Activated CD8-positive, alpha-beta memory T cell treated with anti-CD3 and anti-CD28 coated beads, Interleukin-2, amount 10 ng/mL, durations not matched to agents 7 days and 5 days (primary cell): ENCODE measurements at regions not wholly inside any gene's neighbourhood (a gene's known extent, or its start where the extent isn't known, plus 50 kb on each side); places are given as distances from the start of the nearest gene placed in this dataset.

Experiments
- ATAC-seq: fragments of 150-1000 bp; cut with Tn5 transposase; one replicate; pipeline ENCODE4 v1.10.0; 2021; ENCODE audit warnings: moderate library complexity
- CTCF ChIA-PET: fragments of 350-600 bp; sonication (Branson Sonifier 250); formaldehyde crosslinking; loops from one replicate; lab custom pipeline; 2021; ENCODE audit warnings: antibody characterized with exemption; lab: Charles Lee
- DNase-seq: peaks from one replicate; pipeline ENCODE4 v3.0.0-alpha.2; 2020
- H3K27ac Mint-ChIP-seq: one replicate; pipeline ENCODE4 v1.8.0; 2021; ENCODE audit warnings: mild to moderate bottlenecking, mixed read lengths
- H3K27me3 Mint-ChIP-seq: one replicate; pipeline ENCODE4 v1.8.0; 2021; ENCODE audit warnings: mixed read lengths
- H3K36me3 Mint-ChIP-seq: one replicate; pipeline ENCODE4 v1.8.0; 2021; ENCODE audit warnings: mild to moderate bottlenecking, mixed read lengths
- H3K4me1 Mint-ChIP-seq: one replicate; pipeline ENCODE4 v1.8.0; 2021; ENCODE audit warnings: mixed read lengths
- H3K4me3 Mint-ChIP-seq: one replicate; pipeline ENCODE4 v1.8.0; 2021; ENCODE audit warnings: mild to moderate bottlenecking, moderate library complexity, mixed read lengths
- H3K9me3 Mint-ChIP-seq: one replicate; pipeline ENCODE4 v1.8.0; 2022; ENCODE audit warnings: low read depth, mixed read lengths

GRCh38 chr18:77879829-77880228 is 630.2 kb downstream of the GALR1 start:
- Mint-ChIP-seq H3K27me3 (peaks cover 2% of the 10 kb centered on the region), H3K9me3 (no peaks in the 10 kb centered on the region), H3K36me3 (no peaks in the 10 kb centered on the region), H3K27ac (no peak overlapping the region), H3K4me3 (no peak overlapping the region), H3K4me1 (no peaks in the 10 kb centered on the region)
- ATAC-seq (no peak), DNase-seq (no peak)
- CTCF ChIA-PET: no interaction called here

DNA sequence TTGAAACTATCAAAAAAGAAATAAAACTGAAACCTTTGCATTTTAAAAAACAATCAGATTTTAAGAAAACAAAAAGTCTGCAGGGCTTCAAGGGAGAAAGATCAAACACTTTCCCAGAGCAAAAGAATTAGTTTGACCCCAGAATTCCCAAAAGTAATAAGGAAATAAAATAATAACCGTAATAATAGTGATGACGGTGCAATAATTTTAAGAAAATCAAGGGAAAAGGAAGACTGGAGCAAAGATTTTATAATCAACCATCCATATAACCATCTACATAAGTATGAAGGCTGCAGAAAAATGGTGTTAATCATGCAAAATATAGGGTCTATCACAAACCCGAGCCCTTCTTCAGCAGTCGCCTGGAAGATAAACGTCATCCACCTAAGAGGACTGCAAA is 634.8 kb downstream of the GALR1 start:
- no peak for ATAC-seq
- no peak for DNase-seq
- Mint-ChIP-seq H3K27ac (no peak overlapping the region), H3K9me3 (no peaks in the 10 kb centered on the region), H3K4me1 (no peaks in the 10 kb centered on the region), H3K4me3 (no peak overlapping the region), H3K27me3 (peaks cover 2% of the 10 kb centered on the region), H3K36me3 (no peaks in the 10 kb centered on the region)
- CTCF ChIA-PET: no interaction called here

- peaks cover 24% of the 10 kb centered on the region for H3K27me3 Mint-ChIP-seq
- H3K36me3 Mint-ChIP-seq: no peaks in the 10 kb centered on the region
- ATAC-seq: no peak
- no peak overlapping the region for H3K27ac Mint-ChIP-seq
- CTCF ChIA-PET: no interaction called here
- H3K4me3 Mint-ChIP-seq: no peak overlapping the region
- H3K4me1 Mint-ChIP-seq: no peaks in the 10 kb centered on the region
- H3K9me3 Mint-ChIP-seq: no peaks in the 10 kb centered on the region
- no peak for DNase-seq
Observed at GRCh38 chr18:77894060-77894459, 644.4 kb downstream of the GALR1 start.

DNA sequence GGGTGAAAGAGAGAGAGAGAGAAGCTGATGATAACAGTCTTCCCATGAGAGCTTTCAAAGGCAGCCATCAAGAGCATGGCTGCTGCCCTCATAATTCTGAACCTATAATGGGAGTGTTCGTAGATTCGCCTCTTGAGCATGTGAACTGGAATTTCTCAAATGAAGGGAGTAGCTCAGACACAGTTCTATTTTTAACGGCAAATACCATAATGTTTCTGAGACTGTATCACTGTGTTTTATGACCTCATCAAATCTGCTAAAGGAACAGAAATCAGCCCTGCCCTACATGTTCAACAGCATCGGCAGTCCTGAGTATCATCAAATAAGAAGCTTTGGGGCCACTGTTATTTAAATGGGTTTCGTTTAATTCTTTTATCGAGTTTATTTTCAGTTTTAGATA is 645.6 kb downstream of the GALR1 start:
- Mint-ChIP-seq H3K4me1 (peaks cover 5% of the 10 kb centered on the region), H3K27me3 (peaks cover 30% of the 10 kb centered on the region), H3K36me3 (no peaks in the 10 kb centered on the region), H3K4me3 (no peak overlapping the region), H3K27ac (no peak overlapping the region), H3K9me3 (no peaks in the 10 kb centered on the region)
- no peak for DNase-seq
- CTCF ChIA-PET: no interaction called here
- no peak for ATAC-seq

GRCh38 chr18:77896586-77897252 is 647.1 kb downstream of the GALR1 start:
- no peak overlapping the region for H3K27ac Mint-ChIP-seq
- H3K36me3 Mint-ChIP-seq: no peaks in the 10 kb centered on the region
- ATAC-seq: no peak
- peaks cover 30% of the 10 kb centered on the region for H3K27me3 Mint-ChIP-seq
- peaks cover 5% of the 10 kb centered on the region for H3K4me1 Mint-ChIP-seq
- H3K9me3 Mint-ChIP-seq: no peaks in the 10 kb centered on the region
- no peak overlapping the region for H3K4me3 Mint-ChIP-seq
- DNase-seq: no peak
- CTCF ChIA-PET: no interaction called here

DNA sequence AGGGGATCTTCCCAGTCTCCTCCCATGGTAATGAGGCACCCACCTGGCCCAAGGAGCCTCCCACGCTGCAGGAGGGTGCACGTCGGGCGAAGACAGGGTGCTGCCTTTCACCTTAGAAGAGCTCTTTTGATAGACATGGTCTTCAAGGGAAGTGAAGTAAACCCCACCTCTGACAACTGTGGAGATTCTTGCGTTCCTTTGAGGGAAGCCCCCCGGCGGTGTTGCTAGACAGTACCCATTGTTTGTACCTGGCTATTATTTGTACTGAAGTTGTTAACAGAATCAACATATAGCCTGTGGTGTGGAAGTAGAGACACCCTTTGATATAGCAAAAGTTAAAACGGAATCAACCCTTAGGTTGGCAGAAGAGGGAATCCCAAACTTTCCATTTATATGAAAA is 648.0 kb downstream of the GALR1 start:
- CTCF ChIA-PET: no interaction called here
- Mint-ChIP-seq H3K36me3 (no peaks in the 10 kb centered on the region), H3K4me3 (no peak overlapping the region), H3K27ac (no peak overlapping the region), H3K27me3 (peaks cover 30% of the 10 kb centered on the region), H3K4me1 (peaks cover 5% of the 10 kb centered on the region), H3K9me3 (no peaks in the 10 kb centered on the region)
- no peak for ATAC-seq
- no peak for DNase-seq

DNA sequence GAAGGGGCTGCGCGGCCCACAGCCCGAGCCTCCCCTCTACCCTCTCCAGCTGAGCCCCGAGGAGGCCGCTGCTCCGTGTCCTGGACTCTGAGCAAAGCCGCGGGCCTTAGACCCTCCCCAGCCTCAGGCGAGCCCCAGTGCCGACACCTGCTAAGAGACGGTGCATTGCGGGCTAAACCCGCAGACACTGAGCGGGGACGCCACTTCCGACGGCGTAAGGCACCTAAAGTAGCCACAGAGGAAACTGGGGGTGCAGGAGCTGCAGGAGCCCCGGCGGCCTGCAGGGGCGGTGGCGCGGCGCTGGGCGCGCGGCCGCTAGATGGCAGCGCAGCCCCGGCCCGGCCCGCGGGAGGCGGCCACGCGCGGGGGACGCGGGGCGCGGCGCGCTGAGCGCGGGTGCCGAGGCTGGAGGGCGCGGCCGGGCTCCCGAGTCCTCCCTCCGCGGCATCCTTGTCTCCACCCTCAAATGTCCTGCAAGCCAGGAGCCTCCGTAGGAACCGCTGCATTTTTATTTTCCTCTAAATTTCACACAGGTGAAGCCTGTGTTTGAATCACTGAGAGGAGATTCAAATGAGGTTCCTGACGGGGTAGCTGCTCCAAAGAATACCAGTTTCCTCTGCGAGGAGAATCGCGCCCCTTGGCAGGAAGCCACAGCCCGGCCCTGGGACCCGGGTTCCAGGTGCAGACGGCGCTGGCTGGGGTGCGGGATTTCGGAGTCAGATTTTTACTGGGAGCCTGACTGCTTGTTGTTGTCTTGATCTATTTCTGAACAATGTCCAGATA is 650.5 kb downstream of the GALR1 start:
- ATAC-seq (peak; percentile 99), DNase-seq (peak; percentile 75)
- H3K4me1 Mint-ChIP-seq: peaks cover 5% of the 10 kb centered on the region
- no peak overlapping the region for H3K27ac Mint-ChIP-seq
- no peak overlapping the region for H3K4me3 Mint-ChIP-seq
- H3K36me3 Mint-ChIP-seq: no peaks in the 10 kb centered on the region
- H3K9me3 Mint-ChIP-seq: no peaks in the 10 kb centered on the region
- CTCF ChIA-PET: interaction anchor here (0.8 to 1.5 kb wide), 5 partner anchors 8 to 1082 kb away, joined by 3 to 5 read pairs (median 4); no protein-coding TSS in a partner anchor
- H3K27me3 Mint-ChIP-seq: peaks cover 25% of the 10 kb centered on the region

- no peaks in the 10 kb centered on the region for H3K27me3 Mint-ChIP-seq
- H3K27ac Mint-ChIP-seq: no peak overlapping the region
- DNase-seq (no peak), ATAC-seq (no peak)
- H3K36me3 Mint-ChIP-seq: no peaks in the 10 kb centered on the region
- peaks cover under 1% of the 10 kb centered on the region for H3K4me1 Mint-ChIP-seq
- H3K9me3 Mint-ChIP-seq: no peaks in the 10 kb centered on the region
- CTCF ChIA-PET: no interaction called here
- H3K4me3 Mint-ChIP-seq: no peak overlapping the region
Observed at GRCh38 chr18:77905011-77905410, 655.4 kb downstream of the GALR1 start.

DNA sequence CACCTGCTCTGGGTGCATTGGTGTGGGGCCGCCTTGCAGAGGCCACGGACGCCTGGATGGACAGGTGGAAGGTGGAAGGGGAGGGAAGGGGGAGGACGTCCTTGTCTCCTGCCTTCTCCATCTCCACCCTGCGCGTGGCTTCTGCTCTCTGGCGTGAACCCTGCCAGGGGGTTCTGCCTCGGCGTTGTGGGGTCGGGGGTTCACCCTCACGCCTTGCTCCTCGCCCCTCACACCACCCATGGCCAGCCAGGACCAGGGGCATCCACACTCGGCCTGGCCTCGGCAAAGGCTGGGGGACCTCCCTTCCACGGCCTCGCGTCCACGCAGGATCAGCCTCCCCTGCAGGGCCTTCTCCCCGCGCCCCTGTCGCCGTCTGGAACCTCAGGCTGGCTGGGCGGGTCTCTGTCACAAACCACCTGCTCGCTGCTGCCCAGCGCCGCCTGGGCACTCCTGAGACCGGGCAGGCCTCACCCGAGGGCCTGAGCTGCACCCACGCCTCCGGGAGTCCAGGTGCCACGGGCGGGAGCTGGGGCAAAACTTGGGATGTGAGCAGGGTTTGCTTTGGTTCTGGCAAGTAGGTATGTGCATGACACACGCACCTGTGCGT is 655.9 kb downstream of the GALR1 start:
- no peak overlapping the region for H3K27ac Mint-ChIP-seq
- no peak for DNase-seq
- H3K4me1 Mint-ChIP-seq: no peaks in the 10 kb centered on the region
- ATAC-seq: no peak
- no peaks in the 10 kb centered on the region for H3K36me3 Mint-ChIP-seq
- CTCF ChIA-PET: no interaction called here
- H3K9me3 Mint-ChIP-seq: no peaks in the 10 kb centered on the region
- no peaks in the 10 kb centered on the region for H3K27me3 Mint-ChIP-seq
- no peak overlapping the region for H3K4me3 Mint-ChIP-seq

- no peak for DNase-seq
- Mint-ChIP-seq H3K27ac (no peak overlapping the region), H3K4me1 (no peaks in the 10 kb centered on the region), H3K4me3 (no peak overlapping the region), H3K9me3 (no peaks in the 10 kb centered on the region), H3K36me3 (no peaks in the 10 kb centered on the region), H3K27me3 (no peaks in the 10 kb centered on the region)
- CTCF ChIA-PET: no interaction called here
- no peak for ATAC-seq
Observed at GRCh38 chr18:77906103-77906892, 656.6 kb downstream of the GALR1 start.

GRCh38 chr18:77910347-77910746 is 660.7 kb downstream of the GALR1 start:
- no peaks in the 10 kb centered on the region for H3K9me3 Mint-ChIP-seq
- H3K27me3 Mint-ChIP-seq: no peaks in the 10 kb centered on the region
- H3K4me3 Mint-ChIP-seq: no peak overlapping the region
- CTCF ChIA-PET: no interaction called here
- H3K4me1 Mint-ChIP-seq: no peaks in the 10 kb centered on the region
- DNase-seq: no peak
- no peak for ATAC-seq
- no peak overlapping the region for H3K27ac Mint-ChIP-seq
- H3K36me3 Mint-ChIP-seq: no peaks in the 10 kb centered on the region

DNA sequence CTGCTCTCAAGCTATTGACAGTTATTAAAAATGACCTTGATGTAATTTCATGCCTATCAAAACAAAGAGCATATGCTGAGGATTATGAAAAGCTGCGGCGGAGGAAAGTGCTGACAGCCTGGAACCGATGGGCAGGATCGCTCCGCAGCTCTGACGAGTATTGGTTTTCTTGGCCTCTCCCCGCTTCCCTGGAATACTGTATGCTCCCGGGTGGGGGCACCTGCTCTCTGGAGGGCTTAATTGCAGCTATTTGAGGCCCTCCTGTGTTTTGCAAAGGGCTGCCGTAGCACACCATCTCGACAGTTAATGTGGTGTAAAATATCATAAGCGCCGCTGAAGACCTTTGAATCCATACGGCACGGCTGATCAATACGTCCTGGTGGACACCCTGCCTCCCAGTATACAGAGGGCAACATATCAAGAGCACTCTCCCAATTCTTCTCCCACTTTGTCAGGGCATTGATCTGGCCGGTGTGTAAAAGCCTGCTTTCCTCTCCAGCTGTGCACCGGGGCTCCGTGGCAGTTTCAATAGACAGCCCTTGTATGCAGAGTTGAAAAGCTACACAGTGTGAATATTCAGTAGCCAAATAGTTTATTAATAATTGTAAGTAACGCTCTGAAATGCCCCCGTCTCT is 662.4 kb downstream of the GALR1 start:
- Mint-ChIP-seq H3K4me1 (no peaks in the 10 kb centered on the region), H3K4me3 (no peak overlapping the region), H3K36me3 (no peaks in the 10 kb centered on the region), H3K27ac (no peak overlapping the region), H3K9me3 (no peaks in the 10 kb centered on the region), H3K27me3 (no peaks in the 10 kb centered on the region)
- CTCF ChIA-PET: no interaction called here
- no peak for ATAC-seq
- no peak for DNase-seq

DNA sequence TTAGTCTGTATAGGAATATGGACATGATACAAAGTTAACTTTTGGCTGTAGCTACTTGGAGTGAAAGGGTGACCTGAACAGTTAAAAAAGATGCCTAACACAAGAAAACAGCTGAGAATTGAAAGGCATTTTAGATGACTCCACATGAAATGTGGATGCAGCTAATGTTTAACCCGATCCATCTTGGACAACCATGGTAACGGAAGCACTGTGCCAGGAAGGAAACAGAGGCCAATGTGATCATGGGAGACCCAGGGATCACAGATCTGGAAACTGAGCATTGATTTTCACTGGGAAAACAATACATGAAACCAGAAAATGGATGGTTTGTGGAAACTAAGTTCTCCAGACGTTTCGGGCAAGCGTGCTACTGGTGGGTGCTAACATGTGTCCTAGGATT is 669.1 kb downstream of the GALR1 start:
- CTCF ChIA-PET: interaction anchor here (0.6 kb wide), 1 partner anchor 1451 kb away, joined by 3 read pairs; no protein-coding TSS in a partner anchor

More for the DNA sequence above, 669.1 kb downstream of the GALR1 start:
- no peak overlapping the region for H3K27ac Mint-ChIP-seq
- no peaks in the 10 kb centered on the region for H3K4me1 Mint-ChIP-seq
- no peaks in the 10 kb centered on the region for H3K9me3 Mint-ChIP-seq
- no peaks in the 10 kb centered on the region for H3K27me3 Mint-ChIP-seq
- DNase-seq: no peak
- no peak for ATAC-seq
- H3K4me3 Mint-ChIP-seq: no peak overlapping the region
- H3K36me3 Mint-ChIP-seq: no peaks in the 10 kb centered on the region
